B cell (primary cell): ENCODE measurements at regions not wholly inside any gene's neighbourhood (a gene's known extent, or its start where the extent isn't known, plus 50 kb on each side); places are given as distances from the start of the nearest gene placed in this dataset.
"Not testable (repeated sequence)": the region's sequence is repeated elsewhere in the genome, so short reads cannot be mapped to it uniquely, and the experiment has no call there.

Experiments used
- ATAC-seq: fragments of 200-7000 bp; cut with Tn5 transposase; one replicate; pipeline ENCODE4 v1.10.0; 2021; ENCODE audit warnings: low read depth, mild to moderate bottlenecking, moderate number of reproducible peaks, moderate library complexity
- CTCF ChIA-PET: fragments of 350-600 bp; sonication (Branson Sonifier 250); formaldehyde crosslinking; loops from one replicate; lab custom pipeline; 2021; ENCODE audit warnings: antibody characterized with exemption, inconsistent platforms; lab: Charles Lee
- POLR2A ChIA-PET: fragments of 350-600 bp; sonication (Branson Sonifier 250); formaldehyde crosslinking; loops from one replicate; lab custom pipeline; 2021; ENCODE audit warnings: antibody characterized with exemption; lab: Charles Lee
- DNase-seq: peaks from one replicate; pipeline ENCODE4 v3.0.0; 2013
- H2AFZ ChIP-seq: 2 replicates; pipeline ENCODE4 v1.6.1; 2012; ENCODE audit warnings: mild to moderate bottlenecking, low read depth, low read length; ENCODE audit not compliant: insufficient read depth, poor library complexity, severe bottlenecking
- H3K27ac ChIP-seq, 2 donors: 1 replicate in 1 of 2; 2 replicates in 1 of 2; pipeline ENCODE4 v1.5.1; 2012 to 2013; ENCODE audit warnings: low read length in 2 of 2, mild to moderate bottlenecking in 2 of 2, moderate library complexity in 1 of 2
- H3K27me3 ChIP-seq, 4 experiments: fragments of 200-600 bp in 1 of 4; sonication (generic) in 1 of 4; replicated peaks in 1 of 4; 1 replicate in 2 of 4; 2 replicates in 2 of 4; pipeline versions ENCODE4 v1.6.1 to v1.7.0; 2013 to 2016; ENCODE audit warnings: low read length in 3 of 4, mild to moderate bottlenecking in 2 of 4, mixed read lengths in 1 of 4, moderate library complexity in 1 of 4; ENCODE audit not compliant: insufficient read depth in 4 of 4, control insufficient read depth in 3 of 4; ENCODE audit errors: control extremely low read depth in 1 of 4
- H3K36me3 ChIP-seq, 2 experiments: replicated peaks in 1 of 2; 1 replicate in 1 of 2; 2 replicates in 1 of 2; pipeline versions ENCODE4 v1.6.1 to v1.7.1; 2013; ENCODE audit warnings: low read length in 1 of 2; ENCODE audit not compliant: insufficient read depth in 2 of 2, control insufficient read depth in 1 of 2; ENCODE audit errors: control extremely low read depth in 1 of 2, extremely low read depth in 1 of 2
- H3K4me1 ChIP-seq, 2 donors: fragments of 200-600 bp in 1 of 2; sonication (generic) in 1 of 2; 1 replicate in 1 of 2; 2 replicates in 1 of 2; pipeline versions ENCODE4 v1.5.1 to v1.6.1; 2013 to 2017; ENCODE audit warnings: low read length in 2 of 2; ENCODE audit not compliant: control insufficient read depth in 2 of 2, insufficient read depth in 2 of 2
- H3K4me2 ChIP-seq: replicated peaks from 2 replicates; pipeline ENCODE3; 2012; ENCODE audit warnings: mild to moderate bottlenecking, low read depth, low read length; ENCODE audit not compliant: poor library complexity, severe bottlenecking
- H3K4me3 ChIP-seq, 5 experiments: fragments of 200-600 bp in 1 of 5; sonication (generic) in 1 of 5; 1 replicate in 3 of 5; 2 replicates in 2 of 5; pipeline versions ENCODE4 v1.5.1 to v1.7.0; 2011 to 2016; ENCODE audit warnings: low read length in 4 of 5, mild to moderate bottlenecking in 4 of 5, low read depth in 2 of 5, control low read depth in 1 of 5, moderate library complexity in 1 of 5; ENCODE audit not compliant: insufficient read depth in 1 of 5; ENCODE audit errors: control extremely low read depth in 1 of 5, extremely low read depth in 1 of 5
- H3K79me2 ChIP-seq: fragments of 200-600 bp; sonication (generic); one replicate; pipeline ENCODE4 v1.6.0; 2016; ENCODE audit warnings: low read length; ENCODE audit not compliant: control insufficient read depth, insufficient read depth
- H3K9ac ChIP-seq: fragments of 200-600 bp; sonication (generic); 2 replicates; pipeline ENCODE4 v1.6.1; 2017; ENCODE audit warnings: mild to moderate bottlenecking, low read length, moderate library complexity
- H3K9me3 ChIP-seq, 3 donors: one replicate each; pipeline versions ENCODE4 v1.6.1 to v1.7.1; 2013; ENCODE audit warnings: low read length in 2 of 3; ENCODE audit not compliant: control insufficient read depth in 2 of 3, insufficient read depth in 1 of 3; ENCODE audit errors: control extremely low read depth in 1 of 3
- H4K20me1 ChIP-seq: 2 replicates; pipeline ENCODE4 v1.6.0; 2012; ENCODE audit warnings: mild to moderate bottlenecking, low read length; ENCODE audit not compliant: insufficient read depth, control insufficient read depth, poor library complexity, severe bottlenecking
- H3K27ac Mint-ChIP-seq: one replicate; pipeline ENCODE4 v1.8.0; 2021; ENCODE audit warnings: mixed read lengths
- H3K27me3 Mint-ChIP-seq: one replicate; pipeline ENCODE4 v1.8.0; 2021; ENCODE audit warnings: mixed read lengths
- H3K4me1 Mint-ChIP-seq: one replicate; pipeline ENCODE4 v1.8.0; 2021; ENCODE audit warnings: mixed read lengths
- H3K4me3 Mint-ChIP-seq: one replicate; pipeline ENCODE4 v1.8.0; 2021; ENCODE audit warnings: mixed read lengths
- H3K9me3 Mint-ChIP-seq: one replicate; pipeline ENCODE4 v1.8.0; 2022; ENCODE audit warnings: mixed read lengths; ENCODE audit not compliant: insufficient read depth
- CTCF ChIP-seq: fragments of 200-600 bp; IDR thresholded peaks from one replicate; pipeline ENCODE4 v1.8.0; 2022; ENCODE audit warnings: antibody characterized with exemption, mild to moderate bottlenecking
- EZH2 ChIP-seq: IDR thresholded peaks from 2 replicates; pipeline ENCODE4 v1.6.1; 2012; ENCODE audit warnings: borderline replicate concordance, low read depth, mild to moderate bottlenecking, moderate library complexity, low read length; ENCODE audit not compliant: insufficient read depth, poor library complexity, severe bottlenecking
- WGBS: methylation state at CpG from one replicate; pipeline ENCODE4 v1.1.5; 2013; ENCODE audit warnings: missing lambda C conversion rate; ENCODE audit not compliant: insufficient coverage; 5-methylcytosine and 5-hydroxymethylcytosine counted together
- intact Hi-C: fragments of 100-400 bp; cut with micrococcal nuclease; formaldehyde crosslinking; loops from one replicate; pipeline ENCODE4 v1.10.0; 2022

- TF ChIP-seq EZH2, result no peak
- no peak for TF ChIP-seq CTCF
- H3K27me3 ChIP-seq, result no peaks in the 10 kb centered on the region
- H3K27me3 Mint-ChIP-seq, result no peaks in the 10 kb centered on the region
- H2AFZ ChIP-seq, result no peak overlapping the region
- H3K4me1 Mint-ChIP-seq, result no peaks in the 10 kb centered on the region
- ATAC-seq (no peak), DNase-seq (no peak)
- CTCF ChIA-PET, result no interaction called here
- no peaks in the 10 kb centered on the region for H3K36me3 ChIP-seq
- no peak overlapping the region for H3K4me3 Mint-ChIP-seq
- H3K4me3 ChIP-seq, result no peak overlapping the region
- H3K4me1 ChIP-seq, result no peaks in the 10 kb centered on the region
- H3K79me2 ChIP-seq, result no peaks in the 10 kb centered on the region
- no peak overlapping the region for H3K9ac ChIP-seq
- 65% methylated on average over 3 of the region's 3 CpGs for WGBS
- peaks cover 0 to 28% (median 25%) of the 10 kb centered on the region in 3 donors for H3K9me3 ChIP-seq
- peaks cover 20% of the 10 kb centered on the region for H3K9me3 Mint-ChIP-seq
- POLR2A ChIA-PET, result no interaction called here
- H4K20me1 ChIP-seq, result no peaks in the 10 kb centered on the region
- no peak overlapping the region for H3K27ac ChIP-seq
- intact Hi-C loops, result no loop called here
- no peak overlapping the region for H3K27ac Mint-ChIP-seq
- H3K4me2 ChIP-seq, result no peak overlapping the region
Measured at GRCh38 chr5:179400020-179400419, 54.8 kb upstream of the ADAMTS2 start.

DNA sequence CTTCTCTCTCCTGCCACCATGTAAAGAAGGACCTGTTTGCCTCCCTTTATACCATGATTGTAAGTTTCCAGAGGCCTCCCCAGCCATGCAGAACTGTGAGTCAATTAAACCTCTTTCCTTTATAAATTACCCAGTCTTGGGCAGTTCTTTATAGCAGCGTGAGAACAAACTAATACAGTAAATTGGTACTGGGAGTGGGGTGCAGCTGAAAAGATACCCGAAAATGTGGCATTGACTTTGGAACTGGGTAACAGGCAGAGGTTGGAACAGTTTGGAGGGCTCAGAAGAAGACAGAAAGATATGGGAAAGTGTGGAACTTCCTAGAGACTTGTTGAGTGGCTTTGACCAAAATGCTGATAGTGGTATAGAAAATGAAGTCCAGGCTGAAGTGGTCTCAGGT, 54.1 kb upstream of the ADAMTS2 start:
- H3K9me3 ChIP-seq, result peaks cover 0 to 28% (median 25%) of the 10 kb centered on the region in 3 donors

More for the DNA sequence above, 54.1 kb upstream of the ADAMTS2 start:
- H3K4me3 ChIP-seq, H3K79me2 ChIP-seq, CTCF ChIA-PET, H3K9ac ChIP-seq, DNase-seq, H3K27ac Mint-ChIP-seq, POLR2A ChIA-PET, H3K4me1 Mint-ChIP-seq, intact Hi-C loops, H4K20me1 ChIP-seq, ATAC-seq, H3K4me1 ChIP-seq, H3K4me2 ChIP-seq, H3K27me3 Mint-ChIP-seq, H3K27me3 ChIP-seq, H3K36me3 ChIP-seq, H2AFZ ChIP-seq, H3K4me3 Mint-ChIP-seq, H3K27ac ChIP-seq: not testable (repeated sequence)
- WGBS, result 95% methylated on average over 1 of the region's 2 CpGs
- peaks cover 20% of the 10 kb centered on the region for H3K9me3 Mint-ChIP-seq
